HAP-1 (cell line): ENCODE measurements at regions not wholly inside any gene's neighbourhood (a gene's known extent, or its start where the extent isn't known, plus 50 kb on each side); places are given as distances from the start of the nearest gene placed in this dataset.

ENCODE experiments used
- DNase-seq, 2 experiments: peaks; one replicate each; pipeline ENCODE4 v3.0.0-alpha.2; 2016 to 2020; ENCODE audit warnings: low spot score in 2 of 2
- H3K27me3 ChIP-seq: fragments of 250-450 bp; sonication (Bioruptor Pico); 2 replicates; pipeline ENCODE4 v1.5.1; 2020; ENCODE audit warnings: low read depth, mild to moderate bottlenecking, moderate library complexity
- H3K36me3 ChIP-seq: fragments of 250-450 bp; sonication (Bioruptor Pico); replicated peaks from 2 replicates; pipeline ENCODE4 v1.5.1; 2020; ENCODE audit warnings: mild to moderate bottlenecking
- H3K4me1 ChIP-seq: fragments of 250-450 bp; sonication (Bioruptor Pico); 2 replicates; pipeline ENCODE4 v1.5.1; 2020; ENCODE audit warnings: mild to moderate bottlenecking
- H3K4me3 ChIP-seq: fragments of 250-450 bp; sonication (Bioruptor Pico); 2 replicates; pipeline ENCODE4 v1.5.1; 2020; ENCODE audit warnings: mild to moderate bottlenecking, moderate library complexity
- H3K9me3 ChIP-seq: fragments of 250-450 bp; sonication (Bioruptor Pico); 2 replicates; pipeline ENCODE4 v1.5.1; 2020; ENCODE audit warnings: mild to moderate bottlenecking, moderate library complexity
- in situ Hi-C: fragments of 300-500 bp; cut with MboI; formaldehyde crosslinking; loops from 3 replicates; pipeline ENCODE4 v1.14.3; 2020; ENCODE audit warnings: low sequenced_read_pairs, inconsistent platforms, mixed read lengths

DNA sequence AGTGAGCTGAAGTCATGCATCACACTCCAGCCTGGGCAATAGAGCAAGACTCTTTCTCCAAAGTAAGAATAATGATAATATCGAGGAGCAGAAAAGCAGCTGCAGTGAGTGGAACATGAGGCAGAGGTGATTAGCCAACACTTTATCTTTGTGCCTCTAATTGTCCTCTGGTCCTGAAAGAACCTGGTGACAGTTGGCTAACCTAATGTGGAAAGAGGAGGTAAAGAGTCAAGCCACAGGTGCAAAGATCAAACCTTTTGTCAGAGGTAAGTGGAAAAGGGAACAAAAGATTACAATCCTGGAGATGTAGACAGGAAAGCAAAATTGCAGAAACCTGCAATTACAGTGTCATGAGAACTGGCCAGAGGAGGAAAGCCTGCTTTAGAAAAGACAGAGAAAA is 53.5 kb upstream of the LCLAT1 start:
- DNase-seq, result no peak
- Histone ChIP-seq H3K36me3 (no peaks in the 10 kb centered on the region), H3K27me3 (no peaks in the 10 kb centered on the region), H3K9me3 (no peaks in the 10 kb centered on the region), H3K4me1 (no peaks in the 10 kb centered on the region), H3K4me3 (no peak overlapping the region)
- in situ Hi-C loops, result no loop called here

DNA sequence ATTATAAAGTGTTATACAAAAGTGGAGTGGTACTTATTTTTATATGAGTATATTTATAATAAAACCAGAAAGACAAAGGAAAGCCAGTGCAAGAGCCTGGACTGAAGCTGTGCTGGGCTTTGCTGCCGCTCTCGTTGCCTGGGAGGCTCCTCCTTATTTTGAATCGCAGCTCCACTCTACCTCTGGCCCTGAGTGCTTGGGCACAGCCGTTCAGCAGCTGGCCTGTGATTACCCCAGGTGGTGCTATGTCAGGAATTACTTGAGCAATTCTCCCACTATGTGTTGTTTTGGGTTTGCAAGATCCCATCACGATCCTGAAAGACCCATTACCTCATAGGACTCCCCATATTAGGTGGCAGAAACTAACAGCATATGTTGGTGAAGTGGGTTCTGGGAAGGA is 53.0 kb upstream of the LCLAT1 start:
- H3K4me1 ChIP-seq, result no peaks in the 10 kb centered on the region
- no peak overlapping the region for H3K4me3 ChIP-seq
- no peaks in the 10 kb centered on the region for H3K36me3 ChIP-seq
- in situ Hi-C loops, result no loop called here
- no peaks in the 10 kb centered on the region for H3K9me3 ChIP-seq
- no peak for DNase-seq
- H3K27me3 ChIP-seq, result no peaks in the 10 kb centered on the region

DNA sequence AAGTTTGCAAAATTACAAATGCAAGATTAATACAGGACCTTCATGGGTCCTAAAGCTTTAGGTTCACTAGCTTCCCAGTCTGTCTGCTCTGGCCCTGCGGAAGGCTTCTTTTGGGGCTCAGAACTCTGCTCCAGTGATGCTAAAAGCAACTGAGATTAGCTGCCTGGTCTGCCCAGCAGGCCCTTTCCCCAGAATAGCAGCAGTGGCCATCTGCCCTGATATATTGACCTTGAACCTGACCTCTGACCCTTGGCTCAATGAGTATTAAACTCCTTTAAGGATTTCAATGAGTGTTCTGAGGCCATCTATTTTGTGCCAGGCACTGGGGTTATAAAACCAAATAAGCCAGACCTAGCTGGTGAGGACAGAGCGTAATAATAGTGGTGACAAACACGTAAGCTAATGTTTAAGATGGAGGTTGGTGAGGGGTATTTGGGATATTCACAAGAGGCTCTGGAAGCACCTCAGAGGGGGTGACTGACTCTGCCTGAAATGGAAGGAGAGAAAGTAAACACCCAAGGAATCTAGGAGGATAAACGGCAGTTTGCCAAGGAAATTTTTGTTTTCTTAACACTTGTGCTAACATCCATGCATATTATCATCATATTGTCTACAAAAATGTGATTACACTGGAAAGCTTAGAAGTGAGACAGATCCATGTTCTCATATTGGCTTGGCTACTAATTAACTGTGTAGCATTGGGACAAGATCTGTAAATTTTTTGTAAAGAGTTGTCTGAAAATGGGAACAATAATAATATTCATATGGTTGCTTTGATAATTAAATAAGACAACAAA is 50.4 kb upstream of the LCLAT1 start:
- no peaks in the 10 kb centered on the region for H3K9me3 ChIP-seq
- no peaks in the 10 kb centered on the region for H3K27me3 ChIP-seq
- no peak for DNase-seq
- no peaks in the 10 kb centered on the region for H3K36me3 ChIP-seq
- H3K4me1 ChIP-seq, result no peaks in the 10 kb centered on the region
- H3K4me3 ChIP-seq, result no peak overlapping the region
- in situ Hi-C loops, result no loop called here
